ENCODE measurements at regions not wholly inside any gene's neighbourhood (a gene's known extent, or its start where the extent isn't known, plus 50 kb on each side); places are given as distances from the start of the nearest gene placed in this dataset.
"Not testable (repeated sequence)": the region's sequence is repeated elsewhere in the genome, so short reads cannot be mapped to it uniquely, and the experiment has no call there.

GRCh38 chr7:85686401-85687181, 499.7 kb upstream of the SEMA3D start:
- Histone ChIP-seq H3K79me2 (ENCODE audit: control insufficient read depth, insufficient read depth, low read length) (no peaks in the 10 kb centered on the region), H3K27ac (ENCODE audit: low read depth, low read length) (no peak overlapping the region), H3K79me1 (ENCODE audit: low read length) (no peaks in the 10 kb centered on the region), H3K4me2 (ENCODE audit: low read length) (no peak overlapping the region), H3K4me3 (ENCODE audit: low read length) (no peak overlapping the region), H3K56ac (ENCODE audit: low read length) (no peak overlapping the region), H2BK15ac (replicated peaks; ENCODE audit: low read depth) (no peak overlapping the region), H3K9ac (ENCODE audit: low read length) (no peak overlapping the region), H3K36me3 (ENCODE audit: control insufficient read depth, insufficient read depth, low read length) (no peaks in the 10 kb centered on the region), H3K4me1 (ENCODE audit: control insufficient read depth, low read depth, low read length) (no peaks in the 10 kb centered on the region), H4K8ac (ENCODE audit: low read depth, low read length) (no peak overlapping the region), H3K23ac (ENCODE audit: low read length) (no peak overlapping the region), H2BK5ac (ENCODE audit: low read length) (no peak overlapping the region), H3K4ac (ENCODE audit: low read depth, low read length) (no peak overlapping the region), H2AK5ac (ENCODE audit: low read length) (no peak overlapping the region), H3K18ac (ENCODE audit: low read length) (no peak overlapping the region), H2BK120ac (ENCODE audit: low read depth, low read length) (no peak overlapping the region), H4K5ac (ENCODE audit: low read length) (no peak overlapping the region), H3K27me3 (ENCODE audit: insufficient read depth, low read length, poor library complexity) (no peaks in the 10 kb centered on the region)
- WGBS (ENCODE audit: extremely low coverage, insufficient coverage, low lambda C conversion rate): no CpG with 5 or more reads among the region's 7 CpGs
- DNase-seq: no peak

- Histone ChIP-seq H4K5ac (ENCODE audit: low read length) (no peak overlapping the region), H3K4me2 (ENCODE audit: low read length) (no peak overlapping the region), H3K79me2 (ENCODE audit: control insufficient read depth, insufficient read depth, low read length) (no peaks in the 10 kb centered on the region), H3K23ac (ENCODE audit: low read length) (no peak overlapping the region), H4K8ac (ENCODE audit: low read depth, low read length) (no peak overlapping the region), H3K9ac (ENCODE audit: low read length) (no peak overlapping the region), H3K18ac (ENCODE audit: low read length) (no peak overlapping the region), H3K79me1 (ENCODE audit: low read length) (no peaks in the 10 kb centered on the region), H3K56ac (ENCODE audit: low read length) (no peak overlapping the region), H2AK5ac (ENCODE audit: low read length) (no peak overlapping the region), H3K4me1 (ENCODE audit: control insufficient read depth, low read depth, low read length) (no peaks in the 10 kb centered on the region), H2BK5ac (ENCODE audit: low read length) (no peak overlapping the region), H3K27ac (ENCODE audit: low read depth, low read length) (no peak overlapping the region), H3K36me3 (ENCODE audit: control insufficient read depth, insufficient read depth, low read length) (no peaks in the 10 kb centered on the region), H3K4me3 (ENCODE audit: low read length) (no peak overlapping the region), H3K4ac (ENCODE audit: low read depth, low read length) (no peak overlapping the region), H2BK120ac (ENCODE audit: low read depth, low read length) (no peak overlapping the region), H2BK15ac (replicated peaks; ENCODE audit: low read depth) (no peak overlapping the region), H3K27me3 (ENCODE audit: insufficient read depth, low read length, poor library complexity) (no peaks in the 10 kb centered on the region)
- DNase-seq: peak; percentile 77
Observed at GRCh38 chr7:85685901-85686300, 499.0 kb upstream of the SEMA3D start.

DNA sequence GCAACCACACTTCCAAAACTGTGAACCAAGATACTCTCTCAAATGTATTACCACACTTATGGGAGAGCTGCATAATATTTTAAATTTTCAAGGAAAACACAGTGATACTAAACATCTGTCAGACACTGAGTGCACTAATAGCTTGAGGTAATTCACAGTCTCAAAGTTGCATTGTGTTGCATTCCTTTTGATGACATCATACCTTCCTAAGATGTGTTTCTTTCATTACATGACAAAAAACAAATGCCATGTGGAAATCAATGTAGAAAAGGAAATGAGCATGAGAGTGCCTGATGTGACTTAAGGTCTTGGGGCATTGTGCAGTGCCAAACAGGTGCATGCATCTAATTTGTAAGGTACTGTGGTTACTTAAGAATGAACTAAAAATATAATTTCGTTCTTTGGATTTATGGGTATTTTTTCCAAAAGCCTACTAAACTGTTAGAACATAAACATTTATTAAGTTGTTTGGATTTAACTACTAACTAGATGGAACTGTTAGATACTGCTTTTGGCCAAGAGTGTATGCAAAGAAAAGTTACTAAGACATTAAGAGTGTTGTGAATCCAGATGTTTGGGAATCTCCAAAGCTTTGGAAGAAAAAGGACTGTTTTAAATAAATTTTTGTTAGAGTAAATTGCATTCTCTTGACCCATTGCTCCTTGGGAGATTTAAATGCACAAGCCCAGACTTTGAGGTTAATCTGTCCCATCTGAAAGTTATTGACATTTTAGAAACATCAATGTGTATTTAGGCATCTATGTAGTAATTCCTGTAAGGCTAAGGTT, 496.2 kb upstream of the SEMA3D start:
- no peak overlapping the region for H3K27ac ChIP-seq (ENCODE audit: low read depth, low read length)

GRCh38 chr7:85681241-85681640, 494.4 kb upstream of the SEMA3D start:
- Histone ChIP-seq H3K9ac (ENCODE audit: low read length) (no peak overlapping the region), H3K4me3 (ENCODE audit: low read length) (no peak overlapping the region), H3K18ac (ENCODE audit: low read length) (no peak overlapping the region), H3K27ac (ENCODE audit: low read depth, low read length) (no peak overlapping the region), H2BK120ac (ENCODE audit: low read depth, low read length) (no peak overlapping the region), H3K79me1 (ENCODE audit: low read length) (no peaks in the 10 kb centered on the region), H2AK5ac (ENCODE audit: low read length) (no peak overlapping the region), H3K4me1 (ENCODE audit: control insufficient read depth, low read depth, low read length) (no peaks in the 10 kb centered on the region), H3K4me2 (ENCODE audit: low read length) (no peak overlapping the region), H3K36me3 (ENCODE audit: control insufficient read depth, insufficient read depth, low read length) (no peaks in the 10 kb centered on the region), H3K79me2 (ENCODE audit: control insufficient read depth, insufficient read depth, low read length) (no peaks in the 10 kb centered on the region), H4K5ac (ENCODE audit: low read length) (no peak overlapping the region), H4K8ac (ENCODE audit: low read depth, low read length) (no peak overlapping the region), H2BK15ac (replicated peaks; ENCODE audit: low read depth) (no peak overlapping the region), H3K56ac (ENCODE audit: low read length) (no peak overlapping the region), H3K23ac (ENCODE audit: low read length) (no peak overlapping the region), H2BK5ac (ENCODE audit: low read length) (no peak overlapping the region), H3K27me3 (ENCODE audit: insufficient read depth, low read length, poor library complexity) (no peaks in the 10 kb centered on the region), H3K4ac (ENCODE audit: low read depth, low read length) (no peak overlapping the region)
- WGBS (ENCODE audit: extremely low coverage, insufficient coverage, low lambda C conversion rate): no CpG with 5 or more reads among the region's 2 CpGs
- peak; percentile 68 for DNase-seq

More for the DNA sequence above, 496.2 kb upstream of the SEMA3D start:
- Histone ChIP-seq H3K18ac (ENCODE audit: low read length) (no peak overlapping the region), H3K4me3 (ENCODE audit: low read length) (no peak overlapping the region), H2BK120ac (ENCODE audit: low read depth, low read length) (no peak overlapping the region), H3K23ac (ENCODE audit: low read length) (no peak overlapping the region), H3K27me3 (ENCODE audit: insufficient read depth, low read length, poor library complexity) (no peaks in the 10 kb centered on the region), H4K8ac (ENCODE audit: low read depth, low read length) (no peak overlapping the region), H2BK5ac (ENCODE audit: low read length) (no peak overlapping the region), H2BK15ac (replicated peaks; ENCODE audit: low read depth) (no peak overlapping the region), H3K4ac (ENCODE audit: low read depth, low read length) (no peak overlapping the region), H3K9ac (ENCODE audit: low read length) (no peak overlapping the region), H3K79me2 (ENCODE audit: control insufficient read depth, insufficient read depth, low read length) (no peaks in the 10 kb centered on the region), H3K4me2 (ENCODE audit: low read length) (no peak overlapping the region), H3K36me3 (ENCODE audit: control insufficient read depth, insufficient read depth, low read length) (no peaks in the 10 kb centered on the region), H3K4me1 (ENCODE audit: control insufficient read depth, low read depth, low read length) (no peaks in the 10 kb centered on the region), H2AK5ac (ENCODE audit: low read length) (no peak overlapping the region), H3K56ac (ENCODE audit: low read length) (no peak overlapping the region), H3K79me1 (ENCODE audit: low read length) (no peaks in the 10 kb centered on the region), H4K5ac (ENCODE audit: low read length) (no peak overlapping the region)
- no peak for DNase-seq
- no CpG with 5 or more reads among the region's 1 CpG for WGBS (ENCODE audit: extremely low coverage, insufficient coverage, low lambda C conversion rate)

DNA sequence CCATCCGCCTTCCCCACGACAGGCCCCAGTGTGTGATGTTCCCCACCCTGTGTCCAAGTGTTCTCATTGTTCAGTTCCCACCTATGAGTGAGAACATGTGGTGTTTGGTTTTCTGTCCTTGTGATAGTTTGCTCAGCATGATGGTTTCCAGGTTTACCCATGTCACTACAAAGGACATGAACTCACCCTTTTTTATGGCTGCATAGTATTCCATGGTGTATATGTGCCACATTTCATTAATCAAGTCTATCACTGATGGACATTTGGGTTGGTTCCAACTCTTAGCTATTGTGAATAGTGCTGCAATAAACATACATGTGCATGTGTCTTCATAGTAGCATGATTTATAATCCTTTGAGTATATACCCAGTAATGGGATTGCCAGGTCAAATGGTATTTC, 488.2 kb upstream of the SEMA3D start:
- H4K8ac ChIP-seq (ENCODE audit: low read depth, low read length); H3K4me3 ChIP-seq (ENCODE audit: low read length); H3K27me3 ChIP-seq (ENCODE audit: insufficient read depth, low read length, poor library complexity); H2AK5ac ChIP-seq (ENCODE audit: low read length); DNase-seq; H2BK120ac ChIP-seq (ENCODE audit: low read depth, low read length); H3K23ac ChIP-seq (ENCODE audit: low read length); H3K9ac ChIP-seq (ENCODE audit: low read length); H4K5ac ChIP-seq (ENCODE audit: low read length); H3K4ac ChIP-seq (ENCODE audit: low read depth, low read length); H3K27ac ChIP-seq (ENCODE audit: low read depth, low read length); H3K18ac ChIP-seq (ENCODE audit: low read length); H3K4me2 ChIP-seq (ENCODE audit: low read length); H3K36me3 ChIP-seq (ENCODE audit: control insufficient read depth, insufficient read depth, low read length); H3K79me1 ChIP-seq (ENCODE audit: low read length); H3K56ac ChIP-seq (ENCODE audit: low read length); H3K4me1 ChIP-seq (ENCODE audit: control insufficient read depth, low read depth, low read length); H2BK15ac ChIP-seq (replicated peaks; ENCODE audit: low read depth); H3K79me2 ChIP-seq (ENCODE audit: control insufficient read depth, insufficient read depth, low read length); H2BK5ac ChIP-seq (ENCODE audit: low read length): not testable (repeated sequence)
- WGBS (ENCODE audit: extremely low coverage, insufficient coverage, low lambda C conversion rate): no CpG with 5 or more reads among the region's 2 CpGs
